Right lobe of liver (tissue), 4 donors: ENCODE measurements at regions not wholly inside any gene's neighbourhood (a gene's known extent, or its start where the extent isn't known, plus 50 kb on each side); places are given as distances from the start of the nearest gene placed in this dataset.

Source experiments
- CTCF ChIP-seq, 4 donors: fragments of 200-600 bp in 3 of 4; fragments of 450-650 bp in 1 of 4; IDR thresholded peaks; one replicate each; pipeline versions ENCODE4 v1.5.1 to v1.8.0; 2016 to 2022; ENCODE audit warnings: antibody characterized with exemption in 4 of 4, mild to moderate bottlenecking in 2 of 4
- POLR2A ChIP-seq: fragments of 450-650 bp; IDR thresholded peaks from one replicate; pipeline ENCODE4 v1.6.1; 2017; ENCODE audit warnings: antibody characterized with exemption, mild to moderate bottlenecking
- donor health status: DM: no; HTN: no; CAD: no.
- donor health status: DM: no; HTN: no; CAD: no.
- donor health status: DM: no; HTN: yes; CAD: no.

- TF ChIP-seq CTCF (IDR thresholded peaks at IDR 0.05) = no peak
- TF ChIP-seq POLR2A = no peak
These were observed 63.4 kb upstream of the SYPL1 start for GRCh38 chr7:106175507-106175906.
